Tongue (tissue), 1 donor: ENCODE measurements at regions not wholly inside any gene's neighbourhood (a gene's known extent, or its start where the extent isn't known, plus 50 kb on each side); places are given as distances from the start of the nearest gene placed in this dataset.
"Not testable (repeated sequence)": the region's sequence is repeated elsewhere in the genome, so short reads cannot be mapped to it uniquely, and the experiment has no call there.

ENCODE experiments used
- DNase-seq: peaks from one replicate; pipeline ENCODE4 v3.0.0-alpha.2; 2015

- DNase-seq = no peak
Observed at GRCh38 chrX:99398545-99398944, 1011.5 kb downstream of the PCDH19 start.

- DNase-seq = no peak
Observed at GRCh38 chrX:99397879-99398278, 1012.2 kb downstream of the PCDH19 start.

GRCh38 chrX:99394456-99394855 lies 1015.6 kb downstream of the PCDH19 start:
- DNase-seq = no peak

DNA sequence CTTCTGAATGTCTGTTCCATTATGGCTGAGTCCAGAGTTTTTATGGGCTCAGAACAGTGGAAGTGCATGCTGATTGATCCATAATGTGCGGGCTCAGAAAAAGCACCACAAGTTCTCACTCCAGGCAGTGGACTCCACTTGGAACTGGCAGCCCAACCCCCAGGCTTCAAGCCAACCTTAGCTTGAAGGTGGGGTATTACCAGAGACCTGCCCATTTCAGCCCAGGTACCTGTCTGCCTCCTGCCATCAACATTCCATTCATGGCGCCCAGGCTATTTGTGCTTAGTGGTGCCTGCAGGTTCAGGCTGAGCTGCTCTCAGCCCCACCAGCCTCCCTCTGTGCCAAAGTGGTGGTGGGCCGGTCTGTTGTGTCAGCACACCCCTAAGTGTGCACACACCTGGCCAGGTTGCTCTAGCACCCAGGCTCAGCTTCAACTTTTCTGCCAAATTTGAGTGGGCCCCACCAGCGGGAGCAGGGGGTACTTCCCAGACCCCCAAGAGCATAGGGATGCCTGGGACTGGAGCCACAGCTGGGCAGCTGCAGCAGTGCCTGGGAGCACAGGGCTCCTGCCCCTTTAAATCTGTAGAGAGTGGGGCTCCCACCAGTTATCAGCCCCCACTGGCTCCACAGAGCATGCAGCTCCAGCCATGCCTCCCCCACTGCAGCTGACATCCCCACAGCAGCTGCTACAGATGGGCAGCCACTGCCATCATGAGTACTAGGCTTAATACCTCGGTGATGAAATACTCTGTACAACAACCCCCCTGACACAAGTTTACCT lies 1025.3 kb downstream of the PCDH19 start:
- DNase-seq = no peak

DNA sequence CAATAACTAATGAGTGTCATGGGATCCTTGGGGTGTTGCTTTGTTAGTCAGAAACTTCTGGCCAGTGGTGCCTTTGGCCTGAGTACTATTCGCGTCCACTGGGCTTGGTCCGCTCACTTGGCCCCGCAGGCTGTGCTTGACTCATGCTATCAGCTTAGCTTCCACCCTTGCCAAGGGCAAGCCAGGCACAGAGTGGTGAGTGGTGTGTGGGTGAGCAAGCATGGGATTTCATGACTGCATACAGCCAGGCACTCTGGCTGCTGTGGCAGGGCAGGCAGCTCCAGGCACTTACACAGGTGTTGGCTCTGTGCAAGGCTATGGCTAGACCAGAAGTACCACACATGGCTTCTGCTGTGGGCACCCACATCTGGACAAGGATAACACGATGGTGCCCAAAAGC lies 1026.3 kb downstream of the PCDH19 start:
- DNase-seq = no peak

GRCh38 chrX:99371976-99372595 lies 1038.0 kb downstream of the PCDH19 start:
- no peak for DNase-seq

- DNase-seq = no peak
Observed at GRCh38 chrX:99353412-99353811, 1056.7 kb downstream of the PCDH19 start.

- DNase-seq = no peak
Observed at GRCh38 chrX:99348256-99348655, 1061.8 kb downstream of the PCDH19 start.

- DNase-seq = no peak
Observed at GRCh38 chrX:99308302-99308701, 1101.8 kb downstream of the PCDH19 start.

DNA sequence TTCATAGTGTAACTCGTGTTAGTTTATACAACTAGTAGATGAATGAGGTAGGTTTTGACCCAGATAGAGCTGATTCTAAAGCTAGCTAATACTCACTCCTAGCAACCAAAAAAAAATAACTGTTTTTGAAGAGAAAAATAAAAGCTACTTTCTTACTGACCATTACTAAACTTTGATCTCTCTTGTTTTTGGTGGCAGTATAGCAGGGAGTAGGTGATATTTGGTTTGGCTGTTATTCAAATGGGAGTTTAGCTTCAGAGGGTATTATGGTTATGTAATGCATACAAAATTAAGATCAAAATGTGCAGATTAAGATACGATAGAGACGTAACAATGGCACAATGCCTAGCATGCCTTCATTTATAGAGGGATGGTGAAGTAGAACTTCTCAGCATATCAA lies 1104.5 kb downstream of the PCDH19 start:
- no peak for DNase-seq

DNA sequence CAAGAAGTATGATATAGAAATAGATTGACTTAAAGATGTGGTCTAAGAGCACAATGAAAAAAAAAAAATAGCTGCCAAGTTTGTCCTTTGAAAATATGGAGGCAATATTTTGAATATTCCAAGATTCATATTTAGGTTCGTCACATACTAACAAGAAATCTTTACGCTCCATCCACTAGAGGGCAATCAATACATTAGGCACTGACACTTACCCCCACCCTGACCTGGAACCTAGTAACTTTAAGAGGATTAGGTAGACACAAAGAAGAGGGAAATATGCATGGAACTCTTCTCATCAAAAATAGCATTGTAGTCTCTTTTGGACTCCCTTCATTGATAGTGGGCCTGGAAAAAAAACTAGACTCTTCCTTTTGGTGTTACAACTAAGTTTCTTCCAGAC lies 1108.1 kb downstream of the PCDH19 start:
- DNase-seq = peak; percentile 2

- DNase-seq = no peak
Observed at GRCh38 chrX:99271641-99272040, 1138.4 kb downstream of the PCDH19 start.

DNA sequence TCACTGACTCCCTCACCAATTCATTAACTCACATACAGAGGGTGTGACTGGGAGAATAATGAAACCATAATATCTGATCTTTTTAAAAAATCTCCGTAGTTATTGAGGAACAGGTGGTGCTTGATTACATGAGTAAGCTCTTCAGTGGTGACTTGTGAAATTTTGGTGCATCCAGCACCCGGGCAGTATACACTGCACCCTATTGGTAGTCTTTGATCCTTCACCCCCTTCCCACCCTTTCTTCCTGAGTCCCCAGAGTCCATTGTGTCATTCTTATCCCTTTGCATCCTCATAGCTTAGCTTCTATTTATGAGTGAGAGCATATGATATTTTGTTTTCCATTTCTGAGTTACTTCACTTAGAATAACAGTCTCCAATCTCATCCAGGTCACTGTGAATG lies 1143.8 kb downstream of the PCDH19 start:
- no peak for DNase-seq

DNA sequence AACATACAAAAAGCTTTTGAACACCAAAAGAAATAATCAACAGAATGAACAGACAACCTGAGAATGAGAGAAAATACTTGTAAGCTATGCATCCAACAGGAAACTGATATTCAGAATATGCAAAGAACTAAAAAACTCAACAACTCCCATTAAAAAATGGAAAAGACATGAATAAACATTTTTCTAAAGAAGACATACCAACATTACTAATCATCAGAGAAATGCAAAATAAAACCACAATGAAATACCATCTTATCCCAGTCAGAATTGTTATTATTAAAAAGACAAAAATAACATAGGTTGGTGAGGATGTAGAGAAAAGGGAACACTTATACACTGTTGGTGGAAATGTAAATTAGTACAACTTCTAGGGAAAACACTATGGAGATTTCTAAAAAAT lies 1161.9 kb downstream of the PCDH19 start:
- no peak for DNase-seq

- no peak for DNase-seq
Observed at GRCh38 chrX:99242001-99242400, 1168.1 kb downstream of the PCDH19 start.

DNA sequence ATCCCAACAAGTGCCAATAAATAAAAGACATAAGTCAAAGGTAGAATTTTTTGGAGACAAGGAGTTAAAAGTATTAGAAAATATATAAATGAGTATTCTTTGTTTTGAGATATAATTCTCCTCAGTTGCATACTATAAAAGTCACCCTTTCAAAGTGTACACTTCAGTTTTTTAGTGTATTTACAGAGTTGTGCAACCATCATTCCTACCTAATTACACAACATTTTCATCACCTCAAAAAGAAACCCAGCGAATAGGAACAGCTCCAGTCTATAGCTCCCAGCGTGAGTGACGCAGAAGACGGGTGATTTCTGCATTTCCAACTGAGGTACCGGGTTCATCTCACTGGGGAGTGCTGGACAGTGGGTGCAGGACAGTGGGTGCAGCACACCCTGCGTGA lies 1175.7 kb downstream of the PCDH19 start:
- not testable (repeated sequence) for DNase-seq

- DNase-seq = no peak
Observed at GRCh38 chrX:99192421-99192820, 1217.7 kb downstream of the PCDH19 start.

DNA sequence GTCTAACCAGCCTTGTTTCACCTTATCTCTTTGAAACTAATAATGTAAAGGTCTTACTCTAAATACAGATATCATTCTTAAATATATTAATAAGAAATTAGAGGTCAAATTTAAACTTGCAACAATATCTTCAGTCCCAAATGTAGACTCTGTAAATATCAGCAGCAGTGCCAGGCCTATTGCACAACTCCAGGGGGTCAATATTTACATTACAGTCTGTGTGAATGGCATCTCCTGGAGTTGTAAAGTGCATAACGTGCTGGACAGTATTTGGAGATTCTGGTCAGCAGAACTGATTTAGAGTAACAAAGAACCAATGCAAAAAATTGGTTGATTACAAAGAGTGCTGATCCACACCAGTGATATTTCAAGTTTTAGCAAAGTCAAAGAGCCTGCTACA lies 1225.9 kb downstream of the PCDH19 start:
- DNase-seq = no peak

DNA sequence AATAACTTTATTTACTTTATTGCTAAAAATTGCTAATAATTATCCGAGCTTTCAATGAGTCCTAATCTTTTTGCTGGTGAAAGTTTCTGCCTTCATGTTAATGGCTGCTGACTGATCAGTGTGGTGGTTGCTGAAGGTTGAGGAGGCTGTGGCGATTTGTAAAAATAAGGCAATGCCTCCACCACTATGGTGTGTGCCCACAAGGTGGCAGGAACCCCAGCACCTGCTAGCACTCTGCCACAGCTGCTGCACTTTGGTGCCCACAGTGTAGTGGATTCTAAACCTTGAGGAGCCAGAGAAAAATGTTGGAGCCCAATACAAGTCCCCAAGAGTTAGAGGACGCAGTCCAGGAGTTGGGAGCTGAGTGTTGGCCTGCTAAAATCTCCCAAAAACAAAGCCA lies 1237.1 kb downstream of the PCDH19 start:
- DNase-seq = no peak

GRCh38 chrX:99142745-99143144 lies 1267.3 kb downstream of the PCDH19 start:
- DNase-seq = no peak

DNA sequence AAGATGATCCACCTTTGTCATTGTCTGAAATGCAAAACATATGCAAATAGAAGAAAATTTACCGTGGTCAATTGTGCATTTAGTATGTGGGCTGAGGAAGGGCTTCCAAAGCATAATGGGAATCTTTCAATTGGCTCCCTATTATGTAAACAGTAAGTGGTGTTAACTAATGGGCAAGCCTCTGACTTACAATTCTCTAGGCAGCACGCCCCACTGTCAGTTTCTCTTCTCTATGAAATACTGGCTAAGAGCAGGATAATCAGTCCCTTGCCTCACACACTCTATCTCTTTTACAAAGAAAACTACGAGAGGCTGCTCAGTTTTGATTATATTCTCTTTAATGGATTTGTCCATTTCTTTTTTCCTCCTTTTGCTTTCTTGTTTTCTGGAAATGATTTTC lies 1272.6 kb downstream of the PCDH19 start:
- no peak for DNase-seq

DNA sequence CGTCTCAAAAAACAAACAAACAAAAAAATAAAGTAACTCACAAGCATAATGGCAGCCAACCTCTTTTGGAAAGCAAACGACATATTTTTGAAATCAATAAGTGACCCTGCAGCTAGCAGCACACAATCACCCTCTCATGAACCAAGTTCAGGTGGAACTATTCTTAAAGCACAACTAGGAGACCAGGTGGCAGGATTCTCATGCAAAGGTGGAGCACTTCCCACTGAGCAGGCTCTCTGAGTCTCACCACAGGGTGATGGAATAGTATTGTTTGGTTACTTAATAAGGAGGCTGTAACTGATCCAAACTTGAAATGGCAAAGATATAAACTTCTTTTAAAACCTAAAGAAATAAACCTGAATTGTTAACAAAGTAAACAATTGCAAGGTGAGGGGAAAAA lies 1293.1 kb downstream of the PCDH19 start:
- DNase-seq = no peak

GRCh38 chrX:99095965-99096635 lies 1314.0 kb downstream of the PCDH19 start:
- no peak for DNase-seq

DNA sequence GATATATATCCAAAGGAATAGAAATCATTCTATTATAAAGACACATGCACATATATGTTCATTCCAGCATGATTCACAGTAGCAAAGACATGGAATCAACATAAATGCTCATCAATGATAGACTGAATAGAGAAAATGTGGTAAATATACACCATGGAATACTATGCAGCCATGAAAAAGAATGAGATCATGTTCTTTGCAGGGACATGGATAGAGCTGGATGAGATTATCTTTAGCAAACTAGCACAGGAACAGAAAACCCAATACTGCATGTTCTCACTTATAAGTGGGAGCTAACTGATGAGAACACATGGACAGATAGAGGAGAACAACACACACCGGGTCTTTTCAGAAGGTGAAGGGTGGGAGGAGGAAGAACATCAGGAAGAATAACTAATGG lies 1318.6 kb downstream of the PCDH19 start:
- DNase-seq = no peak
